22Rv1 (cell line): ENCODE measurements at regions not wholly inside any gene's neighbourhood (a gene's known extent, or its start where the extent isn't known, plus 50 kb on each side); places are given as distances from the start of the nearest gene placed in this dataset.
A peak's percentile ranks its signal among the peaks of the same experiment; 100 is the strongest.

Experiments used
- H3K27ac ChIP-seq: fragments of 450-650 bp; 2 replicates; pipeline ENCODE4 v1.5.1; 2017
- ZFX ChIP-seq: fragments of 450-650 bp; IDR thresholded peaks from 2 replicates; pipeline ENCODE4 v1.6.1; 2017; ENCODE audit warnings: antibody characterized with exemption, borderline replicate concordance
- TF ChIP-seq, protein P1 (sequence below): fragments of 450-650 bp; IDR thresholded peaks from 2 replicates; pipeline ENCODE4 v1.5.1; 2017; ENCODE audit warnings: mild to moderate bottlenecking

DNA sequence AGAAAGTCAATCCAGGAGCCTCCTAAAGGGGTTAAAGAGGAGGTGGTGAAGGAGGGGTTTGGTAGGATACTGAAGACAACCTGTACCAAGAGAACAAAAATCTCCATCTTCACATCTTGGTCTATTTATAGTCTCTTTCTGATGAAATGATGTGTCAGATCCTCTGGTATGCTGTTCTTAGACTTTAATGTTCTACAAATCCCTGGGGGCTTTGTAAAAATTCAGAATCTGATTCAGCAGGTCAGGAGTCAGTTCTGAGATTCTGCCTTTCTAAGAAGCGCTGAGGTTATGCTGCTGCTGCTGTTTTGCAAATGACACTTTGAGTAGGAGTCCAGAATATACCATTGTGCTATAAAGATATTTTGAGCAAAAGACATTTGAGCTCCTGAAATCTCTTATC is 172.9 kb upstream of the GLRA2 start:
- no peak overlapping the region for H3K27ac ChIP-seq
- TF ChIP-seq, protein P1, sequence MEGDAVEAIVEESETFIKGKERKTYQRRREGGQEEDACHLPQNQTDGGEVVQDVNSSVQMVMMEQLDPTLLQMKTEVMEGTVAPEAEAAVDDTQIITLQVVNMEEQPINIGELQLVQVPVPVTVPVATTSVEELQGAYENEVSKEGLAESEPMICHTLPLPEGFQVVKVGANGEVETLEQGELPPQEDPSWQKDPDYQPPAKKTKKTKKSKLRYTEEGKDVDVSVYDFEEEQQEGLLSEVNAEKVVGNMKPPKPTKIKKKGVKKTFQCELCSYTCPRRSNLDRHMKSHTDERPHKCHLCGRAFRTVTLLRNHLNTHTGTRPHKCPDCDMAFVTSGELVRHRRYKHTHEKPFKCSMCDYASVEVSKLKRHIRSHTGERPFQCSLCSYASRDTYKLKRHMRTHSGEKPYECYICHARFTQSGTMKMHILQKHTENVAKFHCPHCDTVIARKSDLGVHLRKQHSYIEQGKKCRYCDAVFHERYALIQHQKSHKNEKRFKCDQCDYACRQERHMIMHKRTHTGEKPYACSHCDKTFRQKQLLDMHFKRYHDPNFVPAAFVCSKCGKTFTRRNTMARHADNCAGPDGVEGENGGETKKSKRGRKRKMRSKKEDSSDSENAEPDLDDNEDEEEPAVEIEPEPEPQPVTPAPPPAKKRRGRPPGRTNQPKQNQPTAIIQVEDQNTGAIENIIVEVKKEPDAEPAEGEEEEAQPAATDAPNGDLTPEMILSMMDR, result no peak
- TF ChIP-seq ZFX, result no peak

- TF ChIP-seq ZFX, result no peak
- TF ChIP-seq, protein P1, result no peak
Observed at GRCh38 chrX:14355556-14355955, 173.8 kb upstream of the GLRA2 start.

DNA sequence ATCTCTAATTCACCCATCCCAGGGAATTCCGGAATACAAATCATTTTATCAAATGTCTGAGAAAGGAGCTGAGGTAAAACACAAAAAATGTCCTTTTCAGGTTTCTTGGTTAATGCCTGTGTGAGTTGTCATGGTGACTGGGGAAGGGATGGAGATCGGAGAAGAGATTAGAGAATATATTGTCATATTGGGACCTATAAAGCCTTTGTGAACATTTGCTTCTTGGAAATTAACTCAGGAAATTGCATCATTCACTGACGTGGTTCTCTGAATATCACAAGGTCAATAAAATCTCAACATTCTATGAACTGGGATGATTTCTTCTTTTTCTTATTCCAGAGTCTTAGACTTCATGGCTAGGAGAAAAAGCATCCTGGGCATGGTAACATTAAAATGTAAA is 174.8 kb upstream of the GLRA2 start:
- TF ChIP-seq, protein P1, result no peak
- TF ChIP-seq ZFX, result no peak

More at GRCh38 chrX:14355556-14355955, 173.8 kb upstream of the GLRA2 start:
- no peak overlapping the region for H3K27ac ChIP-seq

GRCh38 chrX:14352511-14352910 is 176.8 kb upstream of the GLRA2 start:
- H3K27ac ChIP-seq, result no peak overlapping the region
- TF ChIP-seq ZFX, result no peak
- TF ChIP-seq, protein P1, result no peak

More for the DNA sequence above, 174.8 kb upstream of the GLRA2 start:
- H3K27ac ChIP-seq, result no peak overlapping the region

DNA sequence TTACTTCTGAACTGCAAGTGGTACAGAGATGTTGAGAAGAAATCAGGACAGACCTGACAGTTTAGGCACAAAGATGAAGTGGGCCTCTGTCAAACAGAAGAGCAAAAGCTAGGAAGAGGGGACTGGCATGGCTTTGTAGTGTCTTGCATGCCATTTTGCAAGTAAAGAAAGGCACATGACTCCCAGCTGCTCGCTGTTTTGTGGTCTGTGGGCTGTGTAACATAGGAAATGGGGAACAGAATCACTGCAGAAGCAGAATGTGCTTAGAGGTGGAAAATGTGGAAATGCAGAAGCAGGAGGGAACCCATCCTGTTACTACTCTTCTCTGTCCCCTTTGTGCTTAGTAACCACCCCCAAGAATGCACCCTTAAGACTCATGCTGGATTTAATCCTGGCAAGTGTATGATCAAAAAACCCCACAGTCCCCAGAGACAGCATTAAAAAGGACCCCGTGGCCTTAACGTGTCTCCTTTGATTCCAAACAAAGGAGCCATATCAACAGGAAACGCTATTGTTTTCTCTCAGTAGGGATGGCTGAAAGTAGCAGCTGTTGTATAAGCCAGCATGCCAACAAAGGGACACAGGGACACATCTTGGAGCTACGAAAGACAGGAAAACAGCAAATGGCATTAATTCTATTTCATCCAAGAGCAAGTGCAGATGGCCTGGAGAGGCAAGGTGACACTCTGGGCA is 177.6 kb upstream of the GLRA2 start:
- TF ChIP-seq ZFX, result no peak
- TF ChIP-seq, protein P1, result no peak
- H3K27ac ChIP-seq, result no peak overlapping the region

DNA sequence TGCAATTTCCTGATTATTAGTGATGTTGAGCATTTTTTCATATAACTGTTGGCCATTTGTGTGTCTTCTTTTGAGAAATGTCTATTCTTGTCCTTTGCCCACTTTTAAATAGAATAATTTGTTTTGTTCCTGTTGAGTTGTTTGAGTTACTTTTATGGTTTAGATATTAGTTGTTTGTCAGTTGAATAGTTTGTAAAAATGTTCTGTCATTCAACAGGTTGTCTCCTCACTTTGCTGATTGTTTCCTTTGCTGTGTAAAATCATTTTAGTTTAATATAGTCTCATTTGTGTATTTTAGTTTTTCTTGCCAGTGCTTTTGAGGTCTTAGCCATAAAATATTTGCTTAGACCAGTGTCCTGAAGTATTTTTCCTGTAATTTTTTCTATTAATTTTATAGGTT is 181.8 kb upstream of the GLRA2 start:
- no peak for TF ChIP-seq ZFX
- TF ChIP-seq, protein P1, result no peak
- no peak overlapping the region for H3K27ac ChIP-seq

GRCh38 chrX:14344172-14344940 is 185.0 kb upstream of the GLRA2 start:
- H3K27ac ChIP-seq, result no peak overlapping the region
- TF ChIP-seq, protein P1, result peak; percentile 22; the same call in 1 of the 2 replicates
- no peak for TF ChIP-seq ZFX
